NCI-H146 treated with DMSO at 0.1 percent for 48 hours (cell line): ENCODE measurements at regions not wholly inside any gene's neighbourhood (a gene's known extent, or its start where the extent isn't known, plus 50 kb on each side); places are given as distances from the start of the nearest gene placed in this dataset.
"Not testable (repeated sequence)": the region's sequence is repeated elsewhere in the genome, so short reads cannot be mapped to it uniquely, and the experiment has no call there.

ENCODE experiments used
- DNase-seq: peaks from one replicate; lab custom pipeline; 2025; ENCODE audit not compliant: unreplicated experiment; lab: John Stamatoyannopoulos, UW

GRCh38 chr15:38930851-38931572 lies 366.4 kb upstream of the RASGRP1 start:
- DNase-seq, result no peak

GRCh38 chr15:38941399-38941953 lies 376.9 kb upstream of the RASGRP1 start:
- DNase-seq, result no peak

GRCh38 chr15:38944536-38944935 lies 379.9 kb upstream of the RASGRP1 start:
- DNase-seq, result no peak

GRCh38 chr15:38945551-38946298 lies 381.1 kb upstream of the RASGRP1 start:
- DNase-seq, result no peak

- DNase-seq, result no peak
These were observed 389.5 kb upstream of the RASGRP1 start for GRCh38 chr15:38954090-38954489.

- DNase-seq, result no peak
These were observed 396.8 kb upstream of the RASGRP1 start for GRCh38 chr15:38961456-38961855.

GRCh38 chr15:38961931-38962330 lies 397.3 kb upstream of the RASGRP1 start:
- no peak for DNase-seq

GRCh38 chr15:38972831-38973230 lies 408.2 kb upstream of the RASGRP1 start:
- DNase-seq, result no peak

GRCh38 chr15:38975282-38975990 lies 410.8 kb upstream of the RASGRP1 start:
- no peak for DNase-seq

GRCh38 chr15:38991126-38991525 lies 426.5 kb upstream of the RASGRP1 start:
- DNase-seq, result no peak

- no peak for DNase-seq
These were observed 427.1 kb upstream of the RASGRP1 start for GRCh38 chr15:38991701-38992100.

- DNase-seq, result no peak
These were observed 427.9 kb upstream of the RASGRP1 start for GRCh38 chr15:38992506-38992905.

GRCh38 chr15:38992930-38993329 lies 428.3 kb upstream of the RASGRP1 start:
- DNase-seq, result no peak

GRCh38 chr15:38994310-38994709 lies 429.7 kb upstream of the RASGRP1 start:
- no peak for DNase-seq

GRCh38 chr15:38996111-38996631 lies 431.6 kb upstream of the RASGRP1 start:
- no peak for DNase-seq

GRCh38 chr15:38997841-38998240 lies 433.2 kb upstream of the RASGRP1 start:
- DNase-seq, result no peak

GRCh38 chr15:39000008-39000734 lies 435.6 kb upstream of the RASGRP1 start:
- no peak for DNase-seq

GRCh38 chr15:39009740-39010139 lies 445.1 kb upstream of the RASGRP1 start:
- no peak for DNase-seq

- not testable (repeated sequence) for DNase-seq
These were observed 446.5 kb upstream of the RASGRP1 start for GRCh38 chr15:39011066-39011465.

GRCh38 chr15:39013262-39013661 lies 448.6 kb upstream of the RASGRP1 start:
- DNase-seq, result no peak

- DNase-seq, result no peak
These were observed 450.1 kb upstream of the RASGRP1 start for GRCh38 chr15:39014682-39015081.
